Kidney tubule cell (primary cell): ENCODE measurements at regions not wholly inside any gene's neighbourhood (a gene's known extent, or its start where the extent isn't known, plus 50 kb on each side); places are given as distances from the start of the nearest gene placed in this dataset.

Experiments
- DNase-seq: peaks from one replicate; pipeline ENCODE4 v3.0.0-alpha.2; 2018; ENCODE audit warnings: low spot score

DNA sequence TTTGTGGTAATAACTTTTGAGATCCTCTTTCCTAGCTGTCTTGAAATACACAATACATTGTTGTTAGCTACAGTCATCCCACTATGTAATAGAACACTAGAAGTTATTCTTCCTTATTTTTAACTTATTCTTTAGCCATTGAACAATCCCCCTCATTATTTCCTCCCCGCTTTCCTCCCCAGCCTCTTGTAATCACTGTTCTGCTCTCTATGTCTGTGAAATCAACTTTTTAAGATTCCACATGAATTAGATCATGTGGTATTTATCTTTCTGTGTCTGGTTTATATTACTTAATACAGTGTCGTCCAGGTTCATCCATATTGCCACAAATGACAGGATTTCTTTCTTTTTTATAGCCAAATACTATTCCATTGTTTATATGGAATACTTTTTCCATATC, 72.9 kb downstream of the SLC10A2 start:
- peak; percentile 4 for DNase-seq

DNA sequence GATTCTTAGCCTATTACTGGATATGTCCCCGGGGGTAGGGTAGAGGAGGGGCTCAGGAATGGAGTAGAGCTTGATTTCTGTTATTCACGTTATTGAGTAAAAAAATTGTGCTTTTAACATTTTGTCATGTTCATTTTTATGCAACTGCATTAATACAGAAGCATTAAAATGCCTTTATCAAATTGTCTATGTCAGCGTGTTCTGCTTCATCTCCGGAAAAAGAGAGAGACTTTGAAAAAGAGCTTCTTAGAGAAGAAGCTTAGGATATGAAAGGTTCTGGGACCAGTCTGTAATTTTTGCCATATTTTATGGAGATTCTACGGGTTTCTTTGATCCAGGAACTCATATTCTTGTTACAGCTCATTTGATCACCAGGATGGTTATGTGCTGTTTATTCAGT, 82.0 kb downstream of the SLC10A2 start:
- no peak for DNase-seq

DNA sequence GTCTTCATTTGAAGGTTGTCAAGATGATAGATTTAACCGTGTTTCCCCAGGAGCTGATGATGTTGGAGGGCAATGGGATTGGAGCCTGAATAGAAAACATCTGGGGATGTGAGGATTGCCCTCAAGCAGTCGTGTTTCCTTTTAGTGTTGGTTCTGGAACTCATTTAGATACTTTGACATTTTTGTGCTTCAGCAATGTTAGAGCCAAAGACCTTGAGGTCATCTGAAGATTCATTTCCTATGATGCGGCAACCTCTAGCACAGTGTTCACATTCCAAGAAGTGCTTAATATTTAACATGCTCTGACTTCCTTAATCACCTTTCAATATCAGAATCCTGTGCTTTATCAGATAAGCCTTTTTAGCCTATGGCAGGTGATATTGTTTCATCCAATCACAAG, 82.7 kb downstream of the SLC10A2 start:
- peak; percentile 91 for DNase-seq

DNA sequence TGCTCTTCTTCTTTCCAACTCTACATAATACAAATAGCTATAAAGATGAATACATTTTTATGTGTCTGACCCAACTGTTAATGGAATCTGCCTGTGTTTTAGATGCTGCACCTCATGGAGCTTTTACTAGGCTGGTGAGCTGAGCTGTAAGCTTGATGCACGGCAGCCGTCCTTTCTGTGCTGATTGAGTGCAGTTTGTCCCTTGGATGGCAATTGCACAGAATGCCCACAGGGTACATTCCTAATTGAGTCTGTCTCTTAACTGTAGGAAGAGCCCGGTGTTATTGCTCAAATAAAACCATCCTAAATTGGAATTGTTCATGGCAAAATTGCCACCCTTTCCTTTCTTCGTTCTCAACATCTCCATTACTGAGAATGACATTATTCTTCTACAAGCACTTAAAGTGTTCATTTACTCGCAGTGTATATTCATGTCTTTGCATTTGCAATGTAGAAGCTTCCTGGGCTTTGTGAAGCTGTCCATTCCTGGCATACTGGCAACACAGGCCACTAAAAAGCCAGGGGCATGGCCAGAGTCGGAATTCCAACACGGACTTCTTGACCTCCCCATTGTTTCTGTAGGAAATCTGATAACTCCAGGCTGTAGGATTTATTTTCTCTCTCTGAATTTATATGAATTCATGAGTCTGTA, 85.8 kb downstream of the SLC10A2 start:
- DNase-seq, result no peak

DNA sequence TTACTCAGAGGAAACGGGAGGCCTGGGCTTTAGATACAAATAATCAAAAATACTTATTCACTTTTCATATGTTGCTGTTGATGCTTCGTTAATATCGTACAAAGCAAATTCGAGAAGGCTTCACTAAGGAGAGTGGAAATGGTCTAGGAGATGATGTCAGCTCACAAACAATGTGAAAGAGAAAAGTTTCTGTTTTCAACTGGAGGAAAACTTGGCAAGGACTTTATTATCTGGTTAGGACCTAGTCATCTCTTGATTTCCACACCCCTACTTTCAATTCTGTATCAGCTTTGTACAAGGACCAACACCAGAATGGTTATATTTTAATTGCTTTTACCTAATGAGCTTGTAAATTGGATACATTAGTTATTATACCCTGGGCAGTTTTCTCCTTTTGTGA, 88.0 kb downstream of the SLC10A2 start:
- peak; percentile 65 for DNase-seq

DNA sequence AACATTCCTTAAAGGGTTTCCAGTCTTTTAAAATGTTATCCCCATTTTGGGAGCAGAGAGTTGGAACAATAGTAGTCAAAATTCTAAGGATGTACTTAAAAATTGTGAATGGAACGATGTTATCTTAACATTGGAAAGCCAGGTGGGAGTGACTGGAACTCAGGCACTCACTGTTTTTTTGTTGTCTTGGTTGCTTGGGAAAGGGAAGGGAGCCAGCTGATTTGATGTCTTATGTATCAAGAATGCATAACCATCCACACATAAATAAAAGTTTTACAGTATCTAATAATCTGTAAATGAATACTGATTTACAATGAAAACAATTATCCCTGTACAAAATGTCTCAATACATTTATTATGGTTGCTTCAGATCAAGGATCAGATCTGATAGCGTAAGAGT, 88.7 kb downstream of the SLC10A2 start:
- DNase-seq, result peak; percentile 37

DNA sequence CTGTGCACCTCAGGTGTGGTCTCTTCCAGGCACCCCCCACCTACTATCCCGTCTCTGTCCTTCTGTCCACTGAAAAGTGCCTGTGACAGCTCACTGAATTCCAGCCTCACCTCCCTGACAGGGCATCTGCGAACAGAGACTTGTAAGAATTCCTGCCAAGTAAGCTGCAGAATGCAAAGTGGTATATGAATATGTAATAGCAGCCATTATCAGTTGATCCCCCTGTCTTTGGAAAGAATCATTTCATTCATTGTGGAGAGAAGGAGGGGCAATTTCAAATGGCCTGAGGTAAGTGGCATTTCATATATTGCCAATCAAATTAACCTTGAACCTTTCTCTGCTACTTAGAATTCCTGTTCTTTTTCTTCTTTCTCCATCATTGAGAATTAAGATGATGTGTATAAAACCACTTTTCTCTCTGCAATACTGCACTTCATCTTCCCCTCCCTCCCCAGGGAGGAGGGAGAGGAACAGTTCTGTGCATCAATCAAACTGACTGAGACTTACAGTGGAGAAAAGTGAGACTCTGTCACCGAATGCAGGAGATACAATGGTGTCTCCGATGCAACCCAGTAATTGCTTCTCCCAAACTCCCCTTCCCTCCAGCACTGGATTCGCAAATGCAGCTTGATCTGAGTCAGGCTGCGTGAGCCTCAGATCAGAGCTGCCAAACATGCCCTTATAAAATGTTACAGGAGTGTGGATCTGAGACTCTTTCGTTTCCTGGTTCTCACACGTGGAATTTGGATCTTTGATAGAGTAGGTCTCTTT, 91.7 kb downstream of the SLC10A2 start:
- no peak for DNase-seq

DNA sequence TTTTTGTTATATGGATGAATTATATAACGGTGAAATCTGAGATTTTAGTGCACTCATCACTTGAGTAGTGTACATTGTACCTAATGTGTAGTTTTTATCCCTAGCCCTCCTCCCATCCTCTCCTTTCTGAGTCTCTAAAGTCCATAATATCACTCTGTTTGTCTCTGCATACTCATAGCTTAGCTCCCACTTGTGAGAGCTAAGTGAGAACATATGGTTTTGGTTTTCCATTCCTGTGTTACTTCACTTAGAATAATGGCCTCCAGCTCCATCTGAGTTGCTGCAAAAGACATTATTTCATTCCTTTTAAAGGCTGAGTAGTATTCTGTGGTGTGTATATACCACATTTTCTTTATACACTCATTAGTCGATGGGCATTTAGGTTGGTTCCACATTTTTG, 94.0 kb downstream of the SLC10A2 start:
- no peak for DNase-seq

DNA sequence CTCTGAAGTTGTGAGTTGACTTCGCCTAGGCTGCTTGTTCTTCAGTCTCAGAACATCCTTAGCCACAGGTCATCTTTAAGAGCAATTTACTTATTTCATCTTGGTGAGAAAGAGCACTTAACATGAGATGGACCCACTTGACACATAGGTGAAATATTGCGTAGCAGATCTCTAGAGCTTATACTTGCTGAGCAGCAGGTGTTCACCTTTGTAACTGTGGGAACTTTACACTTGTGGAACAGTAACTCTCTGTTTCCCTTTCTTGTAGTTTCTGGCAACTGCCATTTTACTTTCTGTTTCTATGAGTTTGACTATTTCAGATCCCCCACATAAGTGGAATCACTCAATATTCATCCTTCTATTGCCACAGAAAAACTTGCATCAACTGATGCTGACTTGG, 95.7 kb downstream of the SLC10A2 start:
- no peak for DNase-seq

DNA sequence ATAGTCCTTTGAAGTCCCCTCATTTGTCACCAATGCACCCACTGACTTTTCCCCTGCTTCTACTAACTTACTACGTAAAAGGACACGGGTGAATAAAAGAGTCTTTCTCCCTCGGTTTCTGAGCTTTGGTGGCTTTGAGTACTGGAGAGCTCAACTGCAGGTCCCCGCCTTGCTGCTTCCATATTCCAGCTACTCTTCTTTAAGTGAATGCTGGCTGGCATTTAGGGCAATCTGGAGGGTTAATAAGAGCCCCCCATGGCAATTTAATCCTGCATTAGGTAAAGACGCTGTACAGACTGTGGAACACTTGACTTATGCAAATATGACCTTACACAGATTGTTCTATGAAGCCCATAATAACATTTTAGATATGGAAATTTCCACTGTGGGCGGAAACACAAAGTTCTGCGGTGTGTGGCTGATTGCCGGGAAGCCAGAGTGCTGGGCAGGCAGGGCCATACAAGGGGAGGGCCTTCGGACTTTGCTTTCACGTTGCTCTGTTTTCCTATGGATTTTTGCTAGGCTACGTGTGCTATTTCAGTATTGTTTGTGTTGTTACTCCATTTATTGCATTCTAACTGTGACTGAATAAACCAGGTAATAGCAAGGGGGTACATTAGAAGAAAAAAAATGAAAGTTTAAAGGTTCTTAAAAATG, 97.5 kb downstream of the SLC10A2 start:
- DNase-seq, result no peak

DNA sequence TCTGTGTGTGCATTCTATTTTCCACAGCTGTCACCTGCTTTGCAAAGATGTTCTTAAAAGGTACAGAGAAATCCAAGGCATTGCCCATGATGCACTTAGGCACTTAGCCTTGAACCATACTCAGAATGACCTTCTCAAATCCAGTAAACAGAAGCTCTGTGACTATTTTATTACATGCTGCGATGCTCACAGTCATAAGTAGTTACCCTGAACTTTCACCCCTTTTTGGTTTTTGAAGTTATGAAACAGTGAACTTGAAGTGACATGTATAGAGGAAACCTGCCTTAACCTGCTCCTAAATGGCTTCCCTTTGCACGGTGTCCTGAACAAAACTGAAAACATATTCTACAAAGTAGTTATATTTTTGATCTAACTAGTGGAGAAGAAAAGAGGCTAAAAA, 100.4 kb downstream of the SLC10A2 start:
- no peak for DNase-seq

DNA sequence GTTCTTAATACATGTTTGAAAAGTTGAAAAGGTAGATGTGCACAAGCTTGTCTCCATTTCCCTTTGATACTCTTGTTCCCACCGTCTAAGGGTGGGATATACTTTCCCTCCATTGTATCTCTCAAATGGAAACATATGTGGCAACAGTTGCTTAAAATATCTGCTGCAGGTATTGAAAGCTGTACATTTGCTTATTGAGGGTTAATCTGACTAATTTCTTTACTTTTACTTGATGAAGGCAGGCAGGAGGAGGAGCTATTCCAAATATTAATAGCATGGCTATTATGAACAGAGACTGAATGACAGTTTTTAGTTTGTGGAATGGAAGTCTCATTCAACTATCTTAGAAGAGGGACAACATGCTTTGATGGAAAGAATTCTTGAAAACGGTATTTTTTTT, 103.8 kb downstream of the SLC10A2 start:
- no peak for DNase-seq

DNA sequence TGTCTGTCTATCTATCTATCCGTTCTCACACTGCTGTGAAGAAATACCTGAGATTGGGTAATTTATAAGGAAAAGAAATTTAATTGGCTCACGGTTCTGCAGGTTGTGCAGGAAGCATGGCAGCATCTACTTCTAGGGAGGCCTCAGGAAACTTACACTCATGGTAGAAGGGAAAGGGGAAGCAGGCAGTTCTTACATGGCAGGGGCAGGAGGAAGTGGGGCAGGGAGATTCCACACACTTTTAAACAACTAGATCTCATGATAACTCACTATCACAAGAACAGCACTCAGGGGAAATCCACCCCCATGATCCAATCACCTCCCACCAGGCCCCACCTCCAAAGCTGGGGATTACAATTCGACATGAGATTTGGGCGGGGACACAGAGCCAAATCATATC, 105.3 kb downstream of the SLC10A2 start:
- no peak for DNase-seq

DNA sequence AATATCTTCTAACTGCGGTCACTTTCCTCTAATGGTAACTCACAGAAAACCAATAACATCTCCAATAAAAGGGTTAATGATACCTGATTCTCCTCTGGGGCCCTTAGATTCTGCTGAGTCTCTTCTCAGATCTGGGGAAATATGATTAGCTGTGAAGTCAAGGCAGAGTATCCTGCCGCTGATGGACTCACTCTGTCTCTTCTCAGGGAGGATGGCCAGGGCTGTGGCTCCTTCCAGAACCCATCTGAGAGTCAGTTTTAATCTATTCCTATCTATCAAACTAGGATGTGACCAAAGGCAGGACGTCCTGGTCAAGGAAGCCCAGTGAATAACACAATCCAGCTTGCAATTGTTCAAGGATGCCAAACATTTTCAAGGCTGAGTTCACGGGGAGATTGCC, 109.8 kb downstream of the SLC10A2 start:
- DNase-seq, result no peak

DNA sequence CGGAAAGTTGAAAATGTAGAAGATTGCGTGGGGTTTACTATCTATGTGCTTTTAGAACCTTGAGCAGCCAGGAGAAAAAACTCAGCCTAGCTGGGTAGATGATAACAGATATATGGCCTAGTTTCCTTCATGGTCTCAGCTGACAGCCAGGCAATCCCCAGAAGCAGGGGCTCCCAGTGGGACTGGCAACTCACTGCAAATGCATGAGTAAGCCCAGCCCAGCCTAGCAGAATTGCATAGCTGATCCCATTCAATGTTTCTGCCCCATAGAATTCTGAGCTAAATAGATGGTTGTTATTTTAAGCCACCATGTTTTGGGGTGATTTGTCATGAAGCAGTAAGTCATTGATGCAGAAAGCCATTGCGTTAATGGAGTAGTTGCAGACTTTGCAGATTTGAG, 108.5 kb downstream of the ERCC5 start:
- DNase-seq, result no peak

DNA sequence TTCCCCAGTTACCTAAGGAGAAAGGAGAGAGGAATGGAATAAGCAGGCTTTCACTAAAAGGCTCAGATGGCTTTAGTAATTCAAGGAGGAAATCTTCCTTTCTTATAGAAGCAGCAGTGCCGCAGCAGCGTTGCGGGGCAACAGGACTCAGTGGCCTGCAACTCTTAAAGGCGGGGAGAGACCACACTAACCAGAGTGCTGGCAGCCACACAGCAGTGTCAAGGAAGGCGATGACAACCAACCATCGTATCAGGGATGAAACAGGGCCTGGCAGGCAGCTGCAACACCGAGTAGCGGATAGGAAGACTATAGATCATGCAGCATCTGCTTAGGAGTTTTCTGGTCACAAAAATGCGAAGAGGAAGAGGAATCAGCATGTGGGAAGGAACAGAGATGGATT, 106.0 kb downstream of the ERCC5 start:
- DNase-seq, result no peak

DNA sequence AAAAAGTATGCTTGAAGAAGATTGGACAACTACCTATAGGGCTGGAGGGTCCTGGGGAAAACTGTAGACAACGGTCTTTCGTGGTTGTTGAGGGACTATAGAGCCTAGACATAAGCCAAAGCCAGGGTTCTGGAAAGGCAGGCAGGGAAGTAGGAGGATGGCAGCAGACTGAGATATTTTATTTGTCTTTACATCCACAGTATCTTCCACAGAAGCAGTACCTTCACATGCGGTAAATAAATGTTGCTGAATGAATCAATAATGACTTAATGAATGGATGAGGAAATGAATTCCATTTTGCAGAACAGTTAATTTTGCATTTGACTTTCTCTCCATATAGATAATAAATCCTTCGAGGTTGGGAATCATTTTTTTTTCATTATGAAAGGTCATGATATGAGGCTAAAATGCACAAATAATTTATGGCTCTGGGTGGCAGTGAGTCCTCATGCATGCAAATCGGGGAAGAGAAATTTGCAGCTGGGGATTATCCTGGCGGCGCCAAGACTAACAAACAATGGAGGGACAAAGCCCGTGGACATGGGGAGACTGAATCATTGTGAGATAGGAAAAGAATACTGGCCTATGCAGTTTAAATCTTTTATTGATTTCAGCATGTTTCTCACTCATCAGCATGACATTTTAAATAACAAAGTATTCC, 102.0 kb downstream of the ERCC5 start:
- no peak for DNase-seq

DNA sequence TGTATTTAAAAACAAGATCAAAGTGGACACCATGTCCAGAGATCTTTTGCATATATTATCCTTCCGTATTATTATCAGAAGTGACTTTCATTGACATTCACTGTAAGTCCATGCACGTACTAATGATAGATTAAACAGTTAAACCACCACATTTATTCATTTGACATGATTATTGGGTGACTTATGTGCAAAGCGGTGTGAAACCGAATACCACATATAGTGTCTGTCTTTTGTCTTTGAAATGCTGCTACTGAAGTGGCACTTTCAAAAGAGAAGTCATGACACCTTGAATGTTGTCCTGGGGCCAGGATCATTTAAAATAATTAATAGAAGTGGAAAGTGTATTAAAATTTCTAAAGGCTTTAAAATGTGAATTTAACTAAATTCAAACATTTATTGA, 100.1 kb downstream of the ERCC5 start:
- DNase-seq, result no peak

DNA sequence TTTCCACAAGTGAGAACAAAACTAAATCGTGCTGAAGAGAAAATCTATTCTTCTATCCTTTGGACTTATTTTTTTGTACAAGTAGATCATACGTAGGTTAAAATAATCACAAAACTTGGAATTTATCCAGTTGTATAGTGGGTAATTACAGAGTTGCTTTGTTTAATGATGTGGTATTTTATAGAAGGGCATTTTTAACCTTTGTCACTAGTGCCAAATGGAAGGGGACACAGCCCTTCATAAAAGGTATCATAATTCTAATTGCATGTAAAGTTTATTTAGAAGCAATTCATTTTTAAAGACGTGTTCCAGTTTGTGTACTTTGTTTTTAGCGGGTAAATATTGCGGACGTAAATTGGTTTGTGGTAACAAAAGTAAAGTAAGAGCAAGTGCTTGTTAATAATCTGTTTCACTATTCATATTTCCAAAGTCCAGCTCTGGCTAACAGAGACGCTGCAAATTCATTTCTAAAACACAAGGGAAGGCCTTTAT, 99.5 kb downstream of the ERCC5 start:
- DNase-seq, result no peak

DNA sequence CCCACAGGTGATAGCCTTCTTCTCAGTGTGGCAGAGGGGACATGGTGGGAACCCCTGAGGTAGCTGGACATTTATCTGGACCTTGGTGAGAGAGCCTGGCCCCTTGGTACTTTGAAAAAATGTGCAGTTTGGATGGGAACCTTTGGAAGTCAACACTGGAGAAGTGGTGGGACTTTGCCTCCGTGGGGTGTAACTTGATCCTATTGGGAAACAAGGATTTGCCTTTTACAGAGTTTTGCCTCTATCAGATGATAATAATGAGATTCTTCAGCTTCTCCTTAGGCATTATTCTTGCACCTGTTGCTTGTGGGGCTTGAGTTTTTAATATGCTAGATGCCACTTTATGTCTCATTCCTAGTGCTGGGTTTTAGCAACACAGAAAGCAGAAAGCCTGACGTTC, 99.0 kb downstream of the ERCC5 start:
- DNase-seq, result no peak

DNA sequence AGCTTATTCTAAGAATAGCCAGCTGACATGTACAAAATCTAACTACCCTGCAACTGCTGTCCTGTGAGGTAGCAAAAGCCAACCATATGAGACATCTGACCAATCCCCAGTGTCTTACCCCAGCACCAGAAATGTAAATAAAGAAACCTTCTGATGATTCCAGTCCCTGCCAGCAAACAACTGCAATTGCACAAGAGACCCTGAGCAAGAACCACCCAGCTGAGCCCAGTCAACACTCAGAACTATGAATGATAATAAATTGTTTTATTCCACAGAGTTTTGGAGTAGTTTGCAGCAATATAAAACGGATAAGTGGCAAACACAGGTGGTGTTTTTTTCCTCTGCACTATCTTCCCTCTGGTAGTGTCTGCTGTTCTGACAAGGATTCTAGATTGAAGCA, 94.9 kb downstream of the ERCC5 start:
- DNase-seq, result no peak

DNA sequence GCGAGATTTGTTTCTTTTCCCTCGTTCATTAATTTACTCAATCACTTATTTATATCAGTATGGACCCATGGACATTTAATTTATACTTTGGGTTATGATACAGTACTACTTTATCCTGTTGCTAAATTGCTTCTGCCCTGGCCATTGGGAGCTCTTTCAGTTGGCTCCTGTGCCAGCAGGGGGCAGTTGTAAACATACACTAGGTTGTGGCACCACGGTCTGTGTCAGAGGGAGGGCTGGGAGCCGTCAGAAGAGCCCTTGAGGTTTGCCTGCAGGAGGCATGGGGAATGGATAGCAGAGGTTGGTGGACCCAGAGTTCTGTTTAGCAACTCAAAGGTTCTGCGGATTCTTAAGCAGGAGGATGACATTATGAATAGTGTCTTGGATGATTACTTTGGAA, 94.3 kb downstream of the ERCC5 start:
- no peak for DNase-seq

DNA sequence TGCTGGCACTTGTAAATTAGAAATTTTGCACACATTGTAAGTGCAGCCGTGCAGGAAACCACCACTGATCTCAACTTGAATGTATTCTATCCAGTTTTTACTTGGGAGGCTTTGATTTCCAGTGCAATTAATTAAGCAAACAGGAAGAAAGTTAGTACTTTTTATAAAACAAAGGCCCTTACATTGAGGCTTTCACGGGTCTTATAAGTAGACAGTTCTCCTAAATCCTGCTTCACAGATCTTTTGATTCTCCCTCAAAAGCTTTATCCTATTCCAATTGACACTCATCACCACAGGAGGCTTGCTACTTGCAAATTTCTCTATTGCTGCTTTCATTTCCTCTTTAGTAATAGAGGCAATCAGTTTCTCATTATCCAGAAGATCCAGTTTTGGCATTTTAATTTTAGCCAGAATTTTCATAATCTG, 90.1 kb downstream of the ERCC5 start:
- DNase-seq, result no peak
